ENCODE measurements at regions not wholly inside any gene's neighbourhood (a gene's known extent, or its start where the extent isn't known, plus 50 kb on each side); places are given as distances from the start of the nearest gene placed in this dataset.
A peak's percentile ranks its signal among the peaks of the same experiment; 100 is the strongest.
"Not testable (repeated sequence)": the region's sequence is repeated elsewhere in the genome, so short reads cannot be mapped to it uniquely, and the experiment has no call there.

DNA sequence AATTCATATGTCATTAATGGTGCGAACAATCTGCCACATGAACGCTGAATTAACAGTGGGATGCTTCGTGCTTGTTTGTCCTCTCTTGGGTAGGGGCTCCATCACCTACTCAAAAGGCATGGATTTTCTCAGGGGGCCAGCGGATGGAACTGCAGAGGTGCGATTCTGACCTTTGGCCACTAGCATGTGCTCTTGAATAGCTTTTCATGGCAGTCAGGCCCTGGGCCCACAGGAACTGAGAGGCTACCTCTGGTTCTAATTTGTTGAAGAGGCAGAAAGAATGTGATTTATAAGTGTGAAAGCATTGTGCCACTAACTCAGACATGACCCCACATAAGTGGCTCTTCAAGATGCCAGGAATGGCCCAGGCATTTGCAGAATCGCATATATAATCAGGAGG lies 283.2 kb downstream of the INSIG2 start:
- TF ChIP-seq, protein P1, sequence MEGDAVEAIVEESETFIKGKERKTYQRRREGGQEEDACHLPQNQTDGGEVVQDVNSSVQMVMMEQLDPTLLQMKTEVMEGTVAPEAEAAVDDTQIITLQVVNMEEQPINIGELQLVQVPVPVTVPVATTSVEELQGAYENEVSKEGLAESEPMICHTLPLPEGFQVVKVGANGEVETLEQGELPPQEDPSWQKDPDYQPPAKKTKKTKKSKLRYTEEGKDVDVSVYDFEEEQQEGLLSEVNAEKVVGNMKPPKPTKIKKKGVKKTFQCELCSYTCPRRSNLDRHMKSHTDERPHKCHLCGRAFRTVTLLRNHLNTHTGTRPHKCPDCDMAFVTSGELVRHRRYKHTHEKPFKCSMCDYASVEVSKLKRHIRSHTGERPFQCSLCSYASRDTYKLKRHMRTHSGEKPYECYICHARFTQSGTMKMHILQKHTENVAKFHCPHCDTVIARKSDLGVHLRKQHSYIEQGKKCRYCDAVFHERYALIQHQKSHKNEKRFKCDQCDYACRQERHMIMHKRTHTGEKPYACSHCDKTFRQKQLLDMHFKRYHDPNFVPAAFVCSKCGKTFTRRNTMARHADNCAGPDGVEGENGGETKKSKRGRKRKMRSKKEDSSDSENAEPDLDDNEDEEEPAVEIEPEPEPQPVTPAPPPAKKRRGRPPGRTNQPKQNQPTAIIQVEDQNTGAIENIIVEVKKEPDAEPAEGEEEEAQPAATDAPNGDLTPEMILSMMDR (IDR thresholded peaks at IDR 0.05; ENCODE audit: insufficient read depth, low read depth, low read length, missing control alignments), result peak; percentile 68
- DNase-seq (ENCODE audit: low read depth), result peak; percentile 42
- H3K4me3 ChIP-seq (ENCODE audit: low read depth, low read length), result no peak overlapping the region

DNA sequence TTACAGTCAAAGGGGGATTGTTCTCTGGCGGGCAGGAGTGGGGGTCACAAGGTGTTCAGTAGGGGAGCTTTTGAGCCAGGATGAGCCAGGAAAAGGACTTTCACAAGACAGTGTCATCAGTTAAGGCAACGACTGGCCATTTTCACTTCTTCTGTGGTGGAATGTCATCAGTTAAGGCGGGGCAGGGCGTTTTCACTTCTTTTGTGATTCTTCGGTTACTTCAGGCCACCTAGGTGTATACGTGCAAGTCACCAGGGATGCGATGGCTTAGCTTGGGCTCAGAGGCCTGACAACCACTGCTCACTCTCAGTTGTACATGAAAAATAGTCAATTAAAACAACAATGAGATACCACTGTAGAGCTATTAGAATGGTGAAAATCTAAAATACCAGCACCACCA lies 281.2 kb downstream of the INSIG2 start:
- DNase-seq (ENCODE audit: low read depth); H3K4me3 ChIP-seq (ENCODE audit: low read depth, low read length): not testable (repeated sequence)

DNA sequence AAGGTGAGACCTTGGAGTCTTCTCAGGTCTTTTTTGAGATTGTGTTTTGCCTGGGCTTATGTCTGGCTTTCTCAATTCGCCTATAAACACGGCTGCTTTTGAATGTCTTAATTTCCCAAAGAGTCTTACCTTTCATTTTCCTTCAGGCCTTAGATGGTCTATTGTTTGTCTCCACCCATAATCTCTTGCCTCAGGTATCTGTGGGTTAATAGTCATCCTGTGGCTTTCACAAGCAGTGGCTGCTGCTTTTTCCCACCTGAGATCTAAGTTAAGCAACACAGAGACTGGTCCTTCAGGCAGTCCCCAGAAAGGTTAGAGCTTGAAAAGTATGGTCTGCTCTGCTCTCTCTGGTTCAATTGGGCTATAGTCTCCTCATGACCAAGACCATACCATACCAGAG lies 275.3 kb downstream of the INSIG2 start:
- DNase-seq (ENCODE audit: low read depth), result no peak
- TF ChIP-seq, protein P1 (IDR thresholded peaks at IDR 0.05; ENCODE audit: insufficient read depth, low read depth, low read length, missing control alignments), result no peak
- H3K4me3 ChIP-seq (ENCODE audit: low read depth, low read length), result no peak overlapping the region

DNA sequence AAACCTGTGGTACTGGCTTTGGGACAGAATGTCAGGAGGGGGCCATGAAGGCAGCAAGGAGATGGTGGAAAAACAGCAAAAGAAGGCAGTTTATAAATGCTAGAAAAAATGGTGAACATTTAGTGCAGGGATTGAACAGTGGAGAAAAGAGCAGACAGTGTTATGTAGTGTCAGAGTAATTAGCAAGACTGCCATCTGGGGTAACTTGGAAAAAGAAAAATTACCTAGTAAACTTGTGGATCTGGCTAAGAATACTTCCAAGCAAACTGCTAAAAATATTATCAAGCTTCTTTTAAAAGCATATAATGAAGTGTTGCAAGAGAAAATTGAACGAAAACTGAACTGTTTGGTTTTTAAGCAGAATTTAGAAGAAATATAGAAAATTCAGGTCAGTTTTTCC lies 267.8 kb downstream of the INSIG2 start:
- no peak for DNase-seq (ENCODE audit: low read depth)
- TF ChIP-seq, protein P1 (IDR thresholded peaks at IDR 0.05; ENCODE audit: insufficient read depth, low read depth, low read length, missing control alignments), result no peak
- no peak overlapping the region for H3K4me3 ChIP-seq (ENCODE audit: low read depth, low read length)

DNA sequence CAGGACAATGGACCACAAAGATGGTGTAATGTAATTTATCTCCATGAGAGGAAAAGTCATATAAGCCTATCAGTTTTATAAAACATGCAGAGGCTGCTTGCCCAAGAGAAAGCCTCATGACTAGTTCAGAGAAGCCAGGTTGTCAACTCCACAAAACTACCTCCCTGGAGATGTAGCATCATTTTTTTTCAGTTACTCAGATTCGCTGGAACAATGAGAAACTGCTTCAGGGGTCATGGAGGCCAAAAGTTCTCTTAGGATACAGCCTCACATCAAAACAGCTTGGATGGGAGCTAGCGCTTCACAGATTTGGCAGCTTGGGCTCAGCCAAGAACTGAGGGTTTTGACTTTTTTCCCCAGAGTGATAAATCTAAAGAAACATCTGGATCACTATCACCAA lies 263.5 kb downstream of the INSIG2 start:
- TF ChIP-seq, protein P1 (IDR thresholded peaks at IDR 0.05; ENCODE audit: insufficient read depth, low read depth, low read length, missing control alignments), result no peak
- no peak overlapping the region for H3K4me3 ChIP-seq (ENCODE audit: low read depth, low read length)
- DNase-seq (ENCODE audit: low read depth), result no peak

DNA sequence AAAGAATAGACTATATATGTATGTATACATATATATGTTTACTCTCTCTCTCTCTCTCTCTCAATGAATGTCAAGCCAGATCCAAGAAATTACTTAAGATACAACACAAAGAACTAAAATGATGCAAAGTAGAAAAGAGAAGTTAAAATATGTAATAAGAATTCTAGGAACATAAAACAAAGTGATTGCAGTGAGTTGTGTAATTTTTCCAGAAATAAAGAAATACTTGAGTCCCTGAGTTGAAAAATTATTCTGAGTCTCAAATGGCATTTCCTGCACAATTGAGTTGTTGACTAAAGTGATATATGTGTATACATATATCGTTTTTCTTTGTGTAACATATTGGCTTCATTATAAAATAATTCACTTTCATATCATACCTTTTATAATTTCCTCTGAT lies 262.4 kb downstream of the INSIG2 start:
- DNase-seq (ENCODE audit: low read depth), result no peak
- TF ChIP-seq, protein P1 (IDR thresholded peaks at IDR 0.05; ENCODE audit: insufficient read depth, low read depth, low read length, missing control alignments), result no peak

DNA sequence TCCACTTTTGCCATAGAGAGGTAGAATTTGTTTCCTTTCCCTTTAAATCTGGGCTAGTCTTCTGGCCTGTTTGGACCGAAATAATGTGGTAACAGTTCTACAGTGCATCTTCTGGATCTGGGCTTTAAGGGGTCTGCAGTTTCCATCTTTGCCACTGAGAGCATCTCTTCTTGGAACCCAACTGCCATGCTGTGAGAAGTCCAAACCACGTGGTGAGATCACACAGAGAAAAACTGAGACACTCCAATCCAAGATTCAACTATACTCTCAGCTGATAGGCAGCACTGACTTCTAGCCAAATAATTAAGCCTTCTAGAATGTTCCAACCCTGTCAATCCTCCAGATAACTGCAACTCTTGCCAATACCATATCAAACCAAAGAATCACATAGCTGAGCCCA lies 261.1 kb downstream of the INSIG2 start:
- TF ChIP-seq, protein P1 (IDR thresholded peaks at IDR 0.05; ENCODE audit: insufficient read depth, low read depth, low read length, missing control alignments), result no peak
- DNase-seq (ENCODE audit: low read depth), result no peak
- no peak overlapping the region for H3K4me3 ChIP-seq (ENCODE audit: low read depth, low read length)

More for the DNA sequence above, 262.4 kb downstream of the INSIG2 start:
- H3K4me3 ChIP-seq (ENCODE audit: low read depth, low read length), result no peak overlapping the region
